Kidney (tissue), 13 donors: ENCODE measurements at regions not wholly inside any gene's neighbourhood (a gene's known extent, or its start where the extent isn't known, plus 50 kb on each side); places are given as distances from the start of the nearest gene placed in this dataset.
A peak's percentile ranks its signal among the peaks of the same experiment; 100 is the strongest.

Source experiments
- DNase-seq, 5 donors: peaks; one replicate each; pipeline ENCODE4 v3.0.0-alpha.2; 2013 to 2020
- FAIRE-seq: peaks from 2 replicates; lab custom pipeline; 2012; peaks lifted over from hg19 to GRCh38; lab: Jason Lieb, UNC
- H3K27ac ChIP-seq, 2 donors: one replicate each; pipeline ENCODE4 v1.7.0; 2013; ENCODE audit warnings: low read depth in 2 of 2, low read length in 2 of 2, inconsistent platforms in 1 of 2
- H3K27me3 ChIP-seq: one replicate; pipeline ENCODE4 v1.7.1; 2013; ENCODE audit warnings: low read length, inconsistent platforms; ENCODE audit not compliant: control insufficient read depth, insufficient read depth
- H3K36me3 ChIP-seq, 3 donors: one replicate each; pipeline versions ENCODE4 v1.7.0 to v1.7.1; 2013; ENCODE audit warnings: low read length in 3 of 3, control low read depth in 1 of 3, inconsistent platforms in 1 of 3; ENCODE audit not compliant: insufficient read depth in 3 of 3, control insufficient read depth in 2 of 3
- H3K4me1 ChIP-seq, 3 donors: one replicate each; pipeline versions ENCODE4 v1.7.0 to v1.7.1; 2013; ENCODE audit warnings: low read length in 3 of 3, inconsistent platforms in 1 of 3, low read depth in 1 of 3; ENCODE audit not compliant: control insufficient read depth in 2 of 3, insufficient read depth in 2 of 3
- H3K4me3 ChIP-seq, 3 donors: one replicate each; pipeline versions ENCODE4 v1.7.0 to v1.8.1; 2013; ENCODE audit warnings: low read length in 3 of 3, control low read depth in 1 of 3, inconsistent platforms in 1 of 3
- H3K9ac ChIP-seq, 3 donors: one replicate each; pipeline versions ENCODE4 v1.7.0 to v1.7.1; 2013; ENCODE audit warnings: low read length in 3 of 3, control low read depth in 1 of 3, inconsistent platforms in 1 of 3
- H3K9me3 ChIP-seq, 3 donors: one replicate each; pipeline versions ENCODE4 v1.7.0 to v1.7.1; 2013; ENCODE audit warnings: low read length in 3 of 3, control low read depth in 1 of 3, inconsistent platforms in 1 of 3; ENCODE audit not compliant: control insufficient read depth in 2 of 3, insufficient read depth in 1 of 3
- intact Hi-C: fragments of 100-400 bp; cut with DNase I; formaldehyde crosslinking; loops from one replicate; pipeline ENCODE4 v1.11.1; 2022
- TF ChIP-seq, protein P1 (sequence below): IDR thresholded peaks from 3 replicates; pipeline ENCODE4 v1.5.1; 2012; ENCODE audit warnings: mild to moderate bottlenecking, moderate library complexity, borderline replicate concordance; ENCODE audit not compliant: insufficient read depth; ENCODE audit errors: extremely low read depth
- donor health status: control.
- donor health status: control.
- donor health status: control.
- donor health status: control.
- donor health status: control.
- donor health status: DM: yes; HTN: yes; CAD: no.
- donor health status: Normal renal cell carcinoma (clear cell type).

DNA sequence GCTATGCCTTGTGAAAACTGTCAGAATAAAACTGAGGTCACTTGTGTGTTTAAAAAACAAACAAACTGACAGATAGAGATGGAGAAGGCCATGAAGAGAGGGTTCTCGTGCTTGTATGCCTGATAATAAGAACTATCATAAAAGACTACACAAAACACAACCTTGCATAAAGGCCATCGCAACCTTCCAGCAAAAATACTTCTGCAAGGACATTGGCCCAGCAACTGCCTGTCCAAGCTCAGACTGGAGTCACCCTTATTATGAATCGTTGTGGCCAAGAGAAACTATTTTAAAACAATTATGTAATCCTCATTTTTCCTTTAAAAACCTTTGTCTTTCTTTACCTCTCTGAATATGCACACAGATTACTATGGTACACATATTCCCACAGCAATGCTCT, 93.0 kb upstream of the SMLR1 start:
- intact Hi-C loops: no loop called here
- TF ChIP-seq, protein P1, sequence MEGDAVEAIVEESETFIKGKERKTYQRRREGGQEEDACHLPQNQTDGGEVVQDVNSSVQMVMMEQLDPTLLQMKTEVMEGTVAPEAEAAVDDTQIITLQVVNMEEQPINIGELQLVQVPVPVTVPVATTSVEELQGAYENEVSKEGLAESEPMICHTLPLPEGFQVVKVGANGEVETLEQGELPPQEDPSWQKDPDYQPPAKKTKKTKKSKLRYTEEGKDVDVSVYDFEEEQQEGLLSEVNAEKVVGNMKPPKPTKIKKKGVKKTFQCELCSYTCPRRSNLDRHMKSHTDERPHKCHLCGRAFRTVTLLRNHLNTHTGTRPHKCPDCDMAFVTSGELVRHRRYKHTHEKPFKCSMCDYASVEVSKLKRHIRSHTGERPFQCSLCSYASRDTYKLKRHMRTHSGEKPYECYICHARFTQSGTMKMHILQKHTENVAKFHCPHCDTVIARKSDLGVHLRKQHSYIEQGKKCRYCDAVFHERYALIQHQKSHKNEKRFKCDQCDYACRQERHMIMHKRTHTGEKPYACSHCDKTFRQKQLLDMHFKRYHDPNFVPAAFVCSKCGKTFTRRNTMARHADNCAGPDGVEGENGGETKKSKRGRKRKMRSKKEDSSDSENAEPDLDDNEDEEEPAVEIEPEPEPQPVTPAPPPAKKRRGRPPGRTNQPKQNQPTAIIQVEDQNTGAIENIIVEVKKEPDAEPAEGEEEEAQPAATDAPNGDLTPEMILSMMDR: no peak
- DNase-seq (no peak), FAIRE-seq (no peak)
- Histone ChIP-seq H3K36me3 (no peaks in the 10 kb centered on the region), H3K4me1 (no peaks in the 10 kb centered on the region), H3K4me3 (no peak overlapping the region), H3K27me3 (no peaks in the 10 kb centered on the region), H3K27ac (no peak overlapping the region), H3K9me3 (no peaks in the 10 kb centered on the region), H3K9ac (no peak overlapping the region)

DNA sequence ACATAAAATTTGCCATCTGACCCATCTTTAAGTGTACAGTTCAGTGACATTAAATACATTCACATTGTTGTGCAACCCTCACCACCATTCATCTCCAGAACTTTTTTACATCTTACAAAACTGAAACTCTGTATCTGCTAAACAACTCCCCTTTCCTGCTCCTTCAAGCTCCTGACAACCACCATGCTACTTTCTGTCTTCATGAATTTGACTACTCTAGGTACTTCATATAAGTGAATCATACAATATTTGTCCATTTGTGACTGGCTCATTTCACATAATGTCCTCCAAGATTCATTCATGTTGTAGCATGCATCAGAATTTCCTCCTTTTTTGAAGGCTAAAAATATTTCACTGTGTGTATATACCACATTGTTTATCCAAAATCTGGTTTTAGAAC, 86.9 kb upstream of the SMLR1 start:
- no peaks in the 10 kb centered on the region for H3K4me1 ChIP-seq
- no peak overlapping the region for H3K4me3 ChIP-seq
- H3K36me3 ChIP-seq: no peaks in the 10 kb centered on the region
- no peak for DNase-seq
- FAIRE-seq: no peak
- H3K9me3 ChIP-seq: no peaks in the 10 kb centered on the region
- H3K9ac ChIP-seq: no peak overlapping the region
- no peak overlapping the region for H3K27ac ChIP-seq
- H3K27me3 ChIP-seq: no peaks in the 10 kb centered on the region
- TF ChIP-seq, protein P1: no peak
- intact Hi-C loops: no loop called here

DNA sequence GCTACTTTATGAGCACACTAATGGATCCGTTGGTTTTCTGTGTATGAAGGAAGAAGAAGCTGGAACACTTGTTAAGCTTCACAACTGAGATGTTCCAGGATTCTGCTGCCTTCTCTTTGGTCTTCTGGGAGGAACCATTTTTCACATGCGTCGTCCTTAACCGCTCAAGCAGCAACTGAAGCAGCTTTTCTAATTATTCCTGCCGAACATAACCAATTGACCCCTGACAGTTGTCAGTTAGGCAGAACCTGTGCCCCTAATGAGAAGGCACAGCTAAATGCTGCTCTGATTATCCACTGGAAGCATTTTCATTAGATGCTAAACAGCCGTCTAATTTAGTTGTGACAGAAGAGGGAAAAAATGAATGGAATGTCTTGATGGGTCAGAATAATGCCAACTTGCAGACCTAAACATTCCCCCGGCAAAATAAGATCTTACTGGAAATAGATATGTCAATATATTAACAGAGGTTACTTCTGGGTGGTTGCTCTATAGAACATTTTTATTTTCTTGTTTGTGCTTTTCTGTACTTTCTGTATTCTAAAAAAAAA, 85.0 kb upstream of the SMLR1 start:
- no peak overlapping the region for H3K9ac ChIP-seq
- TF ChIP-seq, protein P1: no peak
- H3K4me3 ChIP-seq: no peak overlapping the region
- no peak for FAIRE-seq
- H3K27me3 ChIP-seq: no peaks in the 10 kb centered on the region
- H3K27ac ChIP-seq: no peak overlapping the region
- peak in 1 of 5 donors; percentile 6 for DNase-seq
- H3K4me1 ChIP-seq: no peaks in the 10 kb centered on the region
- intact Hi-C loops: no loop called here
- no peaks in the 10 kb centered on the region for H3K9me3 ChIP-seq
- no peaks in the 10 kb centered on the region for H3K36me3 ChIP-seq

DNA sequence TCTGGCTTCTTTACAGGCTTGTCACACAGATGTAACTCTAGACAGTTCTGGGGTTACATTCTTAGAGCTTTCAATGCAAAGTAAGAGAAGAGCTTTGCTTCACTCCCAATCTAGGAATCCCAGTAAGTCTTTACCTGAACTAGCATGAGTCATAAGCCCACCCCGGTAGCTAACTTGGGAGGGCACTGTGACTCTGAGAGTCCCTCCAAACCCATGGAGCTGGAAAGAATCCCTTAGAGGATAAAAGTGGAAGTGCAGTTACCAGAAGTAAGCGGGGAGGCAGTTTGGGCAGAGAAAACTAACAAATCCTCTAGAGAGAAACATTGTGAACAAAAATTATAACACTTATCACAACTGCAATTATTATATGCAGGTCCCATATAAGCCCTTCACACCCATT, 84.0 kb upstream of the SMLR1 start:
- H3K36me3 ChIP-seq: no peaks in the 10 kb centered on the region
- H3K4me3 ChIP-seq: no peak overlapping the region
- no peak overlapping the region for H3K27ac ChIP-seq
- no peak overlapping the region for H3K9ac ChIP-seq
- TF ChIP-seq, protein P1: no peak
- H3K4me1 ChIP-seq: no peaks in the 10 kb centered on the region
- intact Hi-C loops: no loop called here
- FAIRE-seq (no peak), DNase-seq (peak in 1 of 5 donors; percentile 22)
- no peaks in the 10 kb centered on the region for H3K27me3 ChIP-seq
- no peaks in the 10 kb centered on the region for H3K9me3 ChIP-seq
